HS-27A (cell line): ENCODE measurements at regions not wholly inside any gene's neighbourhood (a gene's known extent, or its start where the extent isn't known, plus 50 kb on each side); places are given as distances from the start of the nearest gene placed in this dataset.
"Not testable (repeated sequence)": the region's sequence is repeated elsewhere in the genome, so short reads cannot be mapped to it uniquely, and the experiment has no call there.

Experiments used
- DNase-seq: peaks from one replicate; pipeline ENCODE4 v3.0.0-alpha.2; 2012; ENCODE audit warnings: low read depth, missing footprints

DNA sequence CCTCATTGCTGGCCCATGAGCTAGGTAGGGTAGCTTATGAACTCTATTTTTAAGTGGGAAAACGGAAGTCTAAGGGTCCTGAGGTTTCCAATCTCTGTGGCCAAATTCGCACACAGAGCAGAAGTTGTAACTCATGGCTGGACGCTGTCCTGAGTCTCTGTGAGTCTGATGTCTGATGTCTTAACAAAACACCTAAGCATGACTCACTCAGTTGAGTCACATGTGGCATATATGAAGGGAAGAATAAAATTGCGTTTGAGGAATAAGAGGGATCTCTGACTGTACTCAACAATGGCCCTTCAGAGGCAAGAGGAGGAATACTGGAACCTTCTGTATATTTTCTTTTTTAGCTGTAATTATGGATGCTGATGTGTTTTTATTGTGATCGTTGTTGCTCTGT lies 569.7 kb downstream of the RIT2 start:
- DNase-seq = peak; percentile 14

GRCh38 chr18:42548493-42548892 lies 567.0 kb downstream of the RIT2 start:
- DNase-seq = no peak

GRCh38 chr18:42549596-42549995 lies 565.9 kb downstream of the RIT2 start:
- no peak for DNase-seq

DNA sequence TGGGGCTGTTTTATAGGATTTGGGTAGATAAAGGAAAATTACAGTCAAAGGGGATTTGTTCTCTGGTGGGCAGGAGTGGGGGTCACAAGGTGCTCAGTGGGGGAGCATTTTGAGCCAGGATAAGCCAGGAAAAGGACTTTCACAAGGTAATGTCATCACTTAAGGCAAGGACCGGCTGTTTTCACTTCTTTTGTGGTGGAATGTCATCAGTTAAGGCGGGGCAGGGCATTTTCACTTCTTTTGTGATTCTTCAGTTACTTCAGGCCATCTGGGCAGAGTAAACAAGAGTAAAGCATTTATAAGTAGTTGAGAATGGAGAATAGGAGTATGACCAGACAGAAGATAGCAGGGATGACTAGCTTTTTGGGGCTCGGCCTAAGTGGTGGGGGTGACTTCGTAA lies 562.9 kb downstream of the RIT2 start:
- DNase-seq = not testable (repeated sequence)

DNA sequence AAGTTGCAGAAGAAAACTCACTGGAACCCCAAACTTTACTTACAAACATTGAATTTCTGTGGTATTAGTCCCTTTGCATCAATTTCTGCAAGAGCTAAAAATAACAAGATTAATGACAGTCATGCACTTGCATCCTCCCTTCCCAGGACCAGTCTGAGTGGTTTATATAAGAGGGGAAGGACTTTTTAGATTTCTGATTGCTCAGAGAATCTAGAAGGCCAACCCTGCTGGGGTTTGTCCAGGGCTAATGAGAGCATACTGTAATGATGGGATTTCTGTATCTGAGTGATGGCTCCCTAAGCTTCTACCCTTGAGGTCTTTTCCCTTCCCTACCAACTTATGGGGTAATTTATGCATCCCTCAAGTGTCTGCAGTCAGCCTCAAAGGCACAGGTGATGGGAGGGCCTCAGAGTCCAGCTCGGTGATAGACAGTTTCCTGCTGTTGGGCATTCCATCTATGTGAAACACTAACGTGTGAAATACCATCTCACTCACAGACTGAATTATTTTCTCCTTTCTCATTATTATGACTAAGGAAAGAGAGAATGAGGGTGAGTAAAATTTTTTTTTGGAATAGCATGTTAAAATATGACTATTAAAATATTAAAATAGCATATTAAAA lies 556.3 kb downstream of the RIT2 start:
- DNase-seq = no peak

DNA sequence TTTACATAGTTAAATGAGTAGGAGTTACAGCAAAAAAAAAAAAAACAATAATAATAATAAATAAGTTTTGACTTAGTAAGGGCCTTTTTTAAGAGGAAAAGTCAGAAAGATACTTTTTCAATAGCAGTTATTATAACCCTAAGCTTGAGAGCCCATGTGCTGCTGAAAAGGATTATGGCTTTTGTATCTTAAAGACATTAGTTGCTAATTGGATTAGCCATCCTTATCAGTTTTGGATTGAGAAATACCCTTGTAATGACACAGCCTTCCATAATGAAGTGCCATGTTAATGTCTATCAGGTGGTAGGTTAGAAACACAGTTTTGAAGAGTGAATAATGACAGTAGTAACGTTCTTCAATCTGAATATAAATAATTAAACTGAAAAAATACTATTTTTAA lies 554.0 kb downstream of the RIT2 start:
- DNase-seq = no peak

DNA sequence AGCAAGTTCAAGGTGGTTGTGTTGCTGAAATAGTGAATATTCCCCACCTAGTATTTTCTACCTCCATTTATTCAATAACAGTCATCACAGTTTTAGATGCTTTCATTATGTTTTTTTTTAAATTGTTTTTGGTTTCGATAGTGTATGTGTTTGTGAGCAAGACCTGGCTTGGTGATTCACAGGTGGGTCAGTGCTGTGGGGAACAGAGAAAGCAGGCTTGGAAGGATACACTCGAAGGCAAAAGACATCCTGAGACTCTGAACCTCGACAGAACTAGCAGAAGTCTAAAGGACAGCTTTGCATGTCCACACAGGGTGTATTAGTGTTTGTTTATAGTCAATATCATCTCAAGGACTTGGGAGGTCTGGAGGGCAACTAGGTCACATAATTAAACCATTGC lies 551.5 kb downstream of the RIT2 start:
- DNase-seq = no peak

- no peak for DNase-seq
Measured at GRCh38 chr18:42564761-42565160, 550.7 kb downstream of the RIT2 start.

DNA sequence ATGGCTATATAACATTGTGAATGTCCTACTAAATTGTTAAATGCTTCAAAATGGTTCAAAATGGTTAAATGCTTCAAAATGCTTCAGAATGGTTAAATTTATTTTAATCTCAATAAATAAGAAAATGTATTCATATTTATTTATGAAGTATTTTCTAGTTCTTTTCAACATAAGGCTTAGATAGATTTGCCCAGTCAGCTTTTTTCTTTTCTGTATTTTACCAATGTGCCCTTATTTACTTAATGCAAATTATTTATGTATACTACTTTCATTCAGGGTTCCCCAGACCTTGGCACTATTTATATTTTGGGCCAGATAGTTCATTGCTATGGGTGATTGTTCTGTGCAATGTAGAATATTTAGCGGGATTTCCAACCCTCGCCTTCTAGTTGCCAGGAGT lies 546.7 kb downstream of the RIT2 start:
- no peak for DNase-seq

GRCh38 chr18:42574871-42575270 lies 540.6 kb downstream of the RIT2 start:
- DNase-seq = no peak

DNA sequence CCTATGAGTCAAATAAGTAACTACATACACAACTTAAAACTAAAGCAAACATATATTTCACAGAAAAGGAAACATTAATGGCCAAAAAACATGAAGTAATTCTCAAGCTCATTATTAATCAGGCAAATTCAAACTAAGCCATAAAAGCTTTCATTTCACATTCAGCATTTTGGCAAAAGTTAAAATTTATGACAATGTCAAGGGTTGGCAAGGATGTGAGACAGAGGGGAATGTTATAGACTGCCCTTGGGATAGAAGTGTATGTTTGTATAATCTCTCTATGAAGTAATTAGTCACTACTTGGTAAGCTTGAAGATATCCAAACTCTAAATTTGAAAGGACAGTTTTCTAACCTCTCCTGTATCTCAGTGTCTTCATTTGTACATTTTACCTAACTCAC lies 539.4 kb downstream of the RIT2 start:
- DNase-seq = no peak

- no peak for DNase-seq
Measured at GRCh38 chr18:42578792-42579191, 536.7 kb downstream of the RIT2 start.

DNA sequence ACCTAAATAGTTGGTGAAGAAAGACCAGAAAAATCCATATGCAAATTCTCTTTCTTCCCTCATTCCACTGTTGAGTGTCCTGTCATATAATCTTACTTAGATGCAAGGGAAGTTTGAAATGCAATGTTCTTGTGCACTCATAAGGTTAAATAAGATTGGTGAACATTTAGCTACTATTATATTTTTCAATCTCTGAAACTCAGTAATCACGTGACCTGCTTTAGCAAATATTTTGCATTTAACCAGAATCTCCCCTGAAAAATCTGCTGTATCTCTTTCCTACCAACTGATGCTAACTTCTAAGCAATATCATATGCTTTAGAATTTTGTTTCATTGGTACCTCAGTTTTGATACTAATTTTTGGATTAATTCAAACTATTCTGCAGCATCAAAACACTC lies 533.2 kb downstream of the RIT2 start:
- no peak for DNase-seq

- no peak for DNase-seq
Measured at GRCh38 chr18:42583283-42583731, 532.2 kb downstream of the RIT2 start.

DNA sequence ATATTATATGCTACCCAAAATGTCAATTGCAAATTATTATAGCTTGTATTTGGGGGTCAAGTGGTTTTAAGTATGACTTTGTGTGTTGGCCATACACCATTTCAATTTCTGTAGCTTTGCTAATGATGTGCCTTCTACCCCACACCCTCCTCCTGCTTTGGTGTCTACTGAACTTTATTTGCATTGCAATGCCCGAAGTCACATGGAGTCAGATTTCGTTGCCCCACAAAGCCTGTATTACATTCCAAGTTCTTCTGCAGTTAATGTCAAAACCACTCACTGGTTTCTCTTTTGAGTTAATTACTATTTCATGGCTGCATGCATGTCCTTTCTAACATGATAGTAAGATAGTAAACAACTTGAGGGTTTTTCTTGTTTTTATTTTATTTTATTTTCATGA lies 528.9 kb downstream of the RIT2 start:
- DNase-seq = no peak

GRCh38 chr18:42588786-42589185 lies 526.7 kb downstream of the RIT2 start:
- no peak for DNase-seq

DNA sequence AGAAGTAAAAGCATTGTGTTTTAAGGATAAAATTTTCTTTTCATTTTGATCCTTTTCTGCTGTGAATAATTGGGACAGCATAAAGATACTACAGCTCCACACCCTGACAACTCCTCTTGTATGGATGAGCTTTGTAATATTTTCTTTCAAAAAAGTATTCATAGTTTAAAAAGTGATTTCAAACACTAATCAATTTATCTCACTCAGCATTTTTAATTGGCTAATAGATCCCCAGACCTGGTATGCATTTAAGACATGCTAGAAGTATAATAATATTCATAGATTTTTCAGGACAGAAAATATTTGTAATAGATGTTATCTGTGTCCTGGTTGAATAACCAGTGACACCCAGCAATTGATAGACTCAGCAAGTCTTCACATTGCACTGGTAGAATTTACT lies 510.7 kb downstream of the RIT2 start:
- DNase-seq = no peak

DNA sequence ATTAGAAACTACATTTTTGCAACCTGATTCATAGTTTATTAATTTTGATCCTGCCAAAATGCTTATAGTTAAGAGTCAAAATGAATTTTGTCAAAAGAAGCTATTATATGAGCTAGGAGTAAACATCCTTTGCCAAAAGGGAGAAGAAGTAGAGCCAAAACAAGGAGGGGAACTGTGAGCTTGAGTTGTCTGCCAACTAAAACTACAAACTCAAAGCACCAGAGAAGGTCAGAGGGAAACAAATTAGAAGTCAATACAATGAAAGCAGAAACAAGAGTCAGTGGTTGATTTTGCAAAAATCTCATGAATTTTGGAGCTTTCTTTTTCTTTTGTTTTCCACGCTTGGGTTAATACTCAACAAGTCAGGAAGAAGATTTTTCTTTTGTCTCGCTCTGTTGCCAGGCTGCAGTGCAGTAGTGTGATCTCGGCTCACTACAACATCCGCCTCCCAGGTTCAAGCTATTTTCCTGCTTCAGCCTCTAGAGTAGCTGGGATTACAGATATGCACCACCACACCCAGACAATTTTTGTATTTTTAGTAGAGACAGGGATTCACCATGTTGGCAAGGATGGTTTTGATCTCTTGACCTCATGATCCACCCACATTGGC lies 508.5 kb downstream of the RIT2 start:
- no peak for DNase-seq

DNA sequence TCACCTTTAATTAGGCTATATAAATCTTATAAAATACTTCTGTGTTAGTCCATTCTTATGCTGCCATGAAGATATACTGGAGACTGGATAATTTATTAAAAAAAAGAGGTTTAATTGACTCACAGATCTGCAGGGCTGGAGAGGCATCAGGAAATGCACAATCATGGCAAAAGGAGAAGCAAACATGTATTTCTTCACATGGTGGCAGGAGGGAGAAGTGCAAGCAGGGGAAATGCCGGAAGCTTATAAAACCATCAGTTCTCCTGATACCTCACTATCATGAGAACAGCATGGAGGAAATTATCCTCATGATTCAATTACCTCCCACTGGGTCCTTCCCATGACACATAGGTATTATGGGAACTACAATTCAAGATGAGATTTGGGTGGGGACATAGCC lies 504.4 kb downstream of the RIT2 start:
- no peak for DNase-seq

- no peak for DNase-seq
Measured at GRCh38 chr18:42614619-42615293, 500.7 kb downstream of the RIT2 start.

DNA sequence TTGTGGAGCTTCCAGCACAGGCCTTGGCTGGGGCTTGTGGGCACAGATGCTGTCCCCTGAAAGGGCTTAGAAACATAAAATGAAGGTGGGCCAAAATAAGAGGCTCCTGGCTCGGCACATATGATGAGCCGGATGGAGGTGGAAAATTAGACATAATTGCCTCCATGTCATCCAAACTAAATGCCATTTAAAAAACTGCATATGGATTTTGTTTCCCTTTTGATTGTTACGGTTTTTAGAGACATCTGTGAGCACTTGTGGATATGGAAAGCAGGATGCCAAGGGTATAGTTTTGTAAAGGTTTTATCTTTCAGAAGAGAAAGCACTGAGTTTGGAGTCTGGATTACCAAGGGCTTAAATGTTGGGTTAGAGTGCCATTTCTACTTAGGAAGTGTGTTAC lies 498.3 kb downstream of the RIT2 start:
- DNase-seq = no peak

DNA sequence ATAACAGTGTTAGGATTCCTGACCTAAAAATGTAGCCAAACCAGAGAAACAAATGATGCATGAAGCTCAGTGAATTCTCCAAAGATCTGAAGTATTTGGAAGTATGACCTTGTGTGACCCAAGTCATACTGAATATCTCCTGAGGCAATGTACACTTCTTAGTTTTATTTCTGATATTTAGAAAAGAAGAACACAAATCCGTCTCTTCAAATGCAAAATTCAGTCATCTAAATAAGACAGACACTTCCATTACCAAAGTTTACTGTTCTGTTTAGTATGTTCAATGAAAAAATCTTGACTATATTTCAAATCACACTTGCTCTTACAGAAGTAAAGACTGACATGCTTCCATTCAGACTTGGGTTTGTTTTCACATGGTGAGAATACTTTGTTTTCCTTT lies 495.7 kb downstream of the RIT2 start:
- DNase-seq = no peak

GRCh38 chr18:42620657-42621056 lies 494.8 kb downstream of the RIT2 start:
- no peak for DNase-seq

GRCh38 chr18:42623935-42624334 lies 491.6 kb downstream of the RIT2 start:
- no peak for DNase-seq
